ENCODE measurements at regions not wholly inside any gene's neighbourhood (a gene's known extent, or its start where the extent isn't known, plus 50 kb on each side); places are given as distances from the start of the nearest gene placed in this dataset.

DNA sequence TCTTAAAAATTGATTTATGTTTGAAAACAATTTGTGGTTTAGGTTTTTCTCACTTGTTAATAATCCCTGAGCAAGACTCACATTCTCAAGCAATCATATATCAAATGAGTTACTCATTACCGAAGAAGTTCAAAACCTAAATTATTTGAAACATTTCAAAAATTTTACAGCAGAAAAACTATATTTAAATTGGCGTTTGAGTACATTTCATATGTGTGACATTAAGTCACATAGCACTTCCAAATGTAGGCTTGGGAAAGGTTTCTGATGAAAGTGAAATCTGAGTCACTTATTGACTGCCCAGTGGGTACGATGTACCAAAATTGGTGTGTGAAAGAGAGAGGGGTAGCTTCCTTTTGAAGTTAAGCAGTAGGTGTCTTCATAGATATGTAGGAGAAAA, 411.4 kb upstream of the SGCD start:
- intact Hi-C loops (cut with DNase I; ENCODE audit: low total_unique reads) = no loop called here
- Histone ChIP-seq H3K27me3 (no peaks in the 10 kb centered on the region), H3K4me3 (no peak overlapping the region), H3K36me3 (no peaks in the 10 kb centered on the region), H3K27ac (no peak overlapping the region), H3K4me1 (no peaks in the 10 kb centered on the region), H3K9me3 (no peaks in the 10 kb centered on the region)
- TF ChIP-seq POLR2A (IDR thresholded peaks at IDR 0.05) = no peak
- TF ChIP-seq POLR2AphosphoS5 (IDR thresholded peaks at IDR 0.05) = no peak
- TF ChIP-seq CTCF (IDR thresholded peaks at IDR 0.05) = no peak
- DNase-seq (ENCODE audit: low spot score in 2 of 2) = no peak

- no peaks in the 10 kb centered on the region for H3K36me3 ChIP-seq
- TF ChIP-seq POLR2AphosphoS5 (IDR thresholded peaks at IDR 0.05) (no peak), POLR2A (IDR thresholded peaks at IDR 0.05) (no peak)
- H3K4me1 ChIP-seq = no peaks in the 10 kb centered on the region
- DNase-seq (ENCODE audit: low spot score in 2 of 2) = no peak
- H3K9me3 ChIP-seq = no peaks in the 10 kb centered on the region
- H3K27me3 ChIP-seq = no peaks in the 10 kb centered on the region
- intact Hi-C loops (cut with DNase I; ENCODE audit: low total_unique reads) = no loop called here
- H3K4me3 ChIP-seq = no peak overlapping the region
- H3K27ac ChIP-seq = no peak overlapping the region
Observed at GRCh38 chr5:155919126-155919525, 407.8 kb upstream of the SGCD start.

GRCh38 chr5:155919725-155920124, 407.2 kb upstream of the SGCD start:
- no peaks in the 10 kb centered on the region for H3K27me3 ChIP-seq
- no peak overlapping the region for H3K27ac ChIP-seq
- DNase-seq (ENCODE audit: low spot score in 2 of 2) = no peak
- TF ChIP-seq POLR2AphosphoS5 (IDR thresholded peaks at IDR 0.05) = no peak
- no peak for TF ChIP-seq CTCF (IDR thresholded peaks at IDR 0.05)
- no peak for TF ChIP-seq POLR2A (IDR thresholded peaks at IDR 0.05)
- H3K9me3 ChIP-seq = no peaks in the 10 kb centered on the region
- intact Hi-C loops (cut with DNase I; ENCODE audit: low total_unique reads) = no loop called here
- no peaks in the 10 kb centered on the region for H3K4me1 ChIP-seq
- no peak overlapping the region for H3K4me3 ChIP-seq
- H3K36me3 ChIP-seq = no peaks in the 10 kb centered on the region

DNA sequence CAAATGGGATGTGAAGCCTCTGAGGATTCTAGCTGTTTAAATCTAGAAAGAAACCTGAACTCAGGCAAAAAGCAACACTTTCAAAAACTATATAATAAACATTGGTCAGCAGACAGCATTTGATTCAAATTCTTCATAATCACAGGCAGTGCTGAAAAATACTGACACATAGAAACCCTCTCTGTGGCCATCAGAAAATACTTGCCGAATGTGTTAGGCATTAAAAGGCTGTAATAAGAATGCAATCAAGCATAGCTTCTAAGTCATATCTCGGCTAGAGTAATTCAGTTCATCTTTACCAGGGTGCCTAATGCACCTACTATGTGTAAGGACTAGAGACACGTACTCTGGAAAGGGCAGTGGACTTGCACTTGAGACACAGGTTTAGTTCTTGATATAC, 405.3 kb upstream of the SGCD start:
- intact Hi-C loops (cut with DNase I; ENCODE audit: low total_unique reads) = no loop called here
- no peaks in the 10 kb centered on the region for H3K36me3 ChIP-seq
- DNase-seq (ENCODE audit: low spot score in 2 of 2) = no peak
- H3K27ac ChIP-seq = no peak overlapping the region
- H3K4me1 ChIP-seq = no peaks in the 10 kb centered on the region
- H3K27me3 ChIP-seq = no peaks in the 10 kb centered on the region
- no peaks in the 10 kb centered on the region for H3K9me3 ChIP-seq
- no peak overlapping the region for H3K4me3 ChIP-seq
- TF ChIP-seq POLR2AphosphoS5 (IDR thresholded peaks at IDR 0.05) (no peak), POLR2A (IDR thresholded peaks at IDR 0.05) (no peak), CTCF (IDR thresholded peaks at IDR 0.05) (no peak)

DNA sequence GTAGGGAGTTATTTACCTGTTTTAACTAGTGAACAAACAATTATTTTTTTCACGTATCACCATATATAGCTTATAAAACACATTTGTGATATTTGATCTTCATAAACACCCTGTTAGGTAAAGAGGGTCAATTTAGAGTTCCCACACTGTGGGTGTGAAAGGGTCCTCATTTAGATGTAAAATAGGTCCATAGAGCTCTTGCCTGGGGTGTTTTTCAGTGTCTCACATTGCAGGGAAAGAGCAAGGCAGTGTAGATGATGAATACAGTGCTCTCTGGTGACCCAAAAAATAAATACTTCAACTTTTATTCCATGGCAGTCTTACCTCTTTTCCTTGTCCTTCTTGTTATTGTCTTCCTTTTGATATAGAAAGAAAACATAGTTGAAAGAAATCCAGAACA, 403.2 kb upstream of the SGCD start:
- Histone ChIP-seq H3K4me3 (no peak overlapping the region), H3K9me3 (no peaks in the 10 kb centered on the region), H3K36me3 (no peaks in the 10 kb centered on the region), H3K4me1 (no peaks in the 10 kb centered on the region), H3K27me3 (no peaks in the 10 kb centered on the region), H3K27ac (no peak overlapping the region)
- no peak for TF ChIP-seq CTCF (IDR thresholded peaks at IDR 0.05)
- no peak for TF ChIP-seq POLR2A (IDR thresholded peaks at IDR 0.05)
- no peak for TF ChIP-seq POLR2AphosphoS5 (IDR thresholded peaks at IDR 0.05)
- DNase-seq (ENCODE audit: low spot score in 2 of 2) = no peak
- intact Hi-C loops (cut with DNase I; ENCODE audit: low total_unique reads) = no loop called here

DNA sequence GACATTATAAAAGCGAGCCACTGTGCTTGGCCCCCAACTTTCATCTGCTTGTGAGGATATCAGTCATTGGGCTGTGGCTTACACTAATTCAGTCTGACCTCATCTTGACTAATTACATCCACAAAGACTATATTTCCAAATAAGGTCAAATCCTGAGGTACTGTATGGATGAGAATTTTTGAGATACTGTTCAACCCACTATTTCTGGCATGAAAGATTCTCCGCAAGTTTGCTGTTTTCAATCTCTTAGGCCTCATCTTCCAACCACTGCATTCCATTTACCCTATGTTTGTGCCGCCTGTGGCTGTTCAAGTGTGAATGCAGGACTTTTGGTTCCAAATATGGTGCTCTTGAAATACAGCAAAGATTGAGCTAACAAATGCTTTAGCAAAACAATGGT, 400.9 kb upstream of the SGCD start:
- Histone ChIP-seq H3K4me1 (no peaks in the 10 kb centered on the region), H3K9me3 (no peaks in the 10 kb centered on the region), H3K4me3 (no peak overlapping the region), H3K27me3 (no peaks in the 10 kb centered on the region), H3K36me3 (no peaks in the 10 kb centered on the region), H3K27ac (no peak overlapping the region)
- intact Hi-C loops (cut with DNase I; ENCODE audit: low total_unique reads) = no loop called here
- no peak for DNase-seq (ENCODE audit: low spot score in 2 of 2)
- TF ChIP-seq POLR2AphosphoS5 (IDR thresholded peaks at IDR 0.05) = no peak
- no peak for TF ChIP-seq POLR2A (IDR thresholded peaks at IDR 0.05)
- no peak for TF ChIP-seq CTCF (IDR thresholded peaks at IDR 0.05)
